A673 (cell line): ENCODE measurements at regions not wholly inside any gene's neighbourhood (a gene's known extent, or its start where the extent isn't known, plus 50 kb on each side); places are given as distances from the start of the nearest gene placed in this dataset.

ENCODE experiments used
- EZH2 ChIP-seq: fragments of 200-600 bp; sonication (generic); IDR thresholded peaks from 2 replicates; pipeline ENCODE4 v1.6.1; 2017; ENCODE audit warnings: borderline replicate concordance, low read depth, mild to moderate bottlenecking, mixed read lengths, antibody characterized with exemption, low read length; ENCODE audit not compliant: poor library complexity, severe bottlenecking
- TF ChIP-seq, protein P1 (sequence below): fragments of 300-800, 200-600 bp; sonication (generic); conservative IDR thresholded peaks from 2 replicates; pipeline ENCODE4 v1.5.1; 2017; ENCODE audit warnings: low read depth, mild to moderate bottlenecking, antibody characterized with exemption, low read length, moderate library complexity, mixed read lengths

DNA sequence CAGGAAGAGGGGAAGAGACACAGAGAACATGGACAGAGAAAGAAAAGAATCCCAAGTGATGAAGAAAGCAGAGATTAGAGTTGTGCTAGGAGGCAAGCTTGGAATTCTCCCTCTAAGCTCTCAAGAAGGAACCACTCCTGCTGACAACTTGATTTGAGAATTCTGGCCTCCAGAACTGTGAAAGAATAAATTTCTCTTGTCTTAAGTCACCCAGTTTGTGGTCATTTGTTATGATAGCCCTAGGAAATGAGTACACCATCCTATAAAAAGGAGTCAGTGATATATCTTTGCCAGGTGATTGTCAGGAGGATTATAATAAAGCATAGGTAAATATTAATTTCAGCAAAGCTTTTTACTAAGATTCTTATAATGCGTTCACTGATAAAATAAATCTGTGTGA lies 82.7 kb upstream of the TFEC start:
- TF ChIP-seq, protein P1, sequence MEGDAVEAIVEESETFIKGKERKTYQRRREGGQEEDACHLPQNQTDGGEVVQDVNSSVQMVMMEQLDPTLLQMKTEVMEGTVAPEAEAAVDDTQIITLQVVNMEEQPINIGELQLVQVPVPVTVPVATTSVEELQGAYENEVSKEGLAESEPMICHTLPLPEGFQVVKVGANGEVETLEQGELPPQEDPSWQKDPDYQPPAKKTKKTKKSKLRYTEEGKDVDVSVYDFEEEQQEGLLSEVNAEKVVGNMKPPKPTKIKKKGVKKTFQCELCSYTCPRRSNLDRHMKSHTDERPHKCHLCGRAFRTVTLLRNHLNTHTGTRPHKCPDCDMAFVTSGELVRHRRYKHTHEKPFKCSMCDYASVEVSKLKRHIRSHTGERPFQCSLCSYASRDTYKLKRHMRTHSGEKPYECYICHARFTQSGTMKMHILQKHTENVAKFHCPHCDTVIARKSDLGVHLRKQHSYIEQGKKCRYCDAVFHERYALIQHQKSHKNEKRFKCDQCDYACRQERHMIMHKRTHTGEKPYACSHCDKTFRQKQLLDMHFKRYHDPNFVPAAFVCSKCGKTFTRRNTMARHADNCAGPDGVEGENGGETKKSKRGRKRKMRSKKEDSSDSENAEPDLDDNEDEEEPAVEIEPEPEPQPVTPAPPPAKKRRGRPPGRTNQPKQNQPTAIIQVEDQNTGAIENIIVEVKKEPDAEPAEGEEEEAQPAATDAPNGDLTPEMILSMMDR, result no peak
- TF ChIP-seq EZH2, result no peak
